GM06990 (cell line): ENCODE measurements at regions not wholly inside any gene's neighbourhood (a gene's known extent, or its start where the extent isn't known, plus 50 kb on each side); places are given as distances from the start of the nearest gene placed in this dataset.

Experiments used
- DNase-seq: peaks from one replicate; pipeline ENCODE4 v3.0.0-alpha.2; 2011; ENCODE audit not compliant: insufficient read length; ENCODE audit errors: extremely low read depth
- H3K27me3 ChIP-seq: replicated peaks from 2 replicates; pipeline ENCODE4 v1.6.0; 2011; ENCODE audit warnings: low read length; ENCODE audit not compliant: control insufficient read depth, insufficient read depth
- H3K36me3 ChIP-seq: 2 replicates; pipeline ENCODE4 v1.5.1; 2011; ENCODE audit warnings: low read length; ENCODE audit not compliant: control insufficient read depth, insufficient read depth
- H3K4me3 ChIP-seq: replicated peaks from 2 replicates; pipeline ENCODE4 v1.5.1; 2011; ENCODE audit warnings: low read depth, mild to moderate bottlenecking, control low read depth, low read length
- TF ChIP-seq, protein P1 (sequence below): IDR thresholded peaks from 2 replicates; pipeline ENCODE4 v1.5.1; 2011; ENCODE audit warnings: low read length, control low read depth, mild to moderate bottlenecking, inconsistent platforms; ENCODE audit not compliant: insufficient read depth, poor library complexity, severe bottlenecking

DNA sequence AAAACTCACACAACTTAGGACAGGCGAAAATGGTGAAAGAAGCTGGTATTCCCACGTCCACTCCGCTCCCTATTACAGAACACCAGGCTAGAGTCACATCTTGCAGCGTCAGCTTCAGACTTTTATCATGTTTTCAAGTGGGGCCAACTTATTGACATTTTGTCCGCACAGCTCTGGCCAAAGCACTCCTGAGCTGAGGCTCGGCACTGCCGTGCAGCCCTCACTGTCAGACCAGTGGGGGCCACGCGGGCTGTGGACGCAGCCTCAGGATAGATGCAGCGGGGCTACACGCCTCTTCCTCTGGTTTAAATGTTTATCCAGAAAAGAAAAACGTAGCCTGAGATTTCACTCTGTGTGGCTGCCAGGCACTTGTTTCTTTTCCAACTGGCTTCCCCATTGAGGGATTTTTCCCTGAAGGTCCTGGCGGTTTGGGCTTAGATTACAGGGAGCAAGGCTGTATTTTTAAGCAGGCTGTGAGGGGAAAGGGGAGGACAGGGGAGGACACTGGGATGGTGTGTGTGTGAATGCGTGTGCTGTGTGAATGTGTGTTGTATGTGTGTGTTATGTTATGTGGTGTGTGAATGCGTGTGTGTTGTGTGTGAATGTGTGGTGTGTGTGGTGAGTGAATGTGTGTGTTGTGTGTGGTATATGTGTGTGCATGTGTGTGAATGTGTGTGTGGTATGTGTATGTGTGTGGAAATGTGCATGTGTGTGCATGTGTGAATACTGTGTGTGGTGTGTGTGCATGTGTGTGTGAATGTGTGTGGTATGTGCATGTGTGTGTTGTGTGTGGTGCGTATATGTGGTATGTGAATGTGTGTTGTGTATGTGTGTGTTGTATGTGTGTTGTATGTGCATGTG lies 267.6 kb downstream of the DCDC2C start:
- TF ChIP-seq, protein P1, sequence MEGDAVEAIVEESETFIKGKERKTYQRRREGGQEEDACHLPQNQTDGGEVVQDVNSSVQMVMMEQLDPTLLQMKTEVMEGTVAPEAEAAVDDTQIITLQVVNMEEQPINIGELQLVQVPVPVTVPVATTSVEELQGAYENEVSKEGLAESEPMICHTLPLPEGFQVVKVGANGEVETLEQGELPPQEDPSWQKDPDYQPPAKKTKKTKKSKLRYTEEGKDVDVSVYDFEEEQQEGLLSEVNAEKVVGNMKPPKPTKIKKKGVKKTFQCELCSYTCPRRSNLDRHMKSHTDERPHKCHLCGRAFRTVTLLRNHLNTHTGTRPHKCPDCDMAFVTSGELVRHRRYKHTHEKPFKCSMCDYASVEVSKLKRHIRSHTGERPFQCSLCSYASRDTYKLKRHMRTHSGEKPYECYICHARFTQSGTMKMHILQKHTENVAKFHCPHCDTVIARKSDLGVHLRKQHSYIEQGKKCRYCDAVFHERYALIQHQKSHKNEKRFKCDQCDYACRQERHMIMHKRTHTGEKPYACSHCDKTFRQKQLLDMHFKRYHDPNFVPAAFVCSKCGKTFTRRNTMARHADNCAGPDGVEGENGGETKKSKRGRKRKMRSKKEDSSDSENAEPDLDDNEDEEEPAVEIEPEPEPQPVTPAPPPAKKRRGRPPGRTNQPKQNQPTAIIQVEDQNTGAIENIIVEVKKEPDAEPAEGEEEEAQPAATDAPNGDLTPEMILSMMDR: no peak
- no peaks in the 10 kb centered on the region for H3K27me3 ChIP-seq
- no peak overlapping the region for H3K4me3 ChIP-seq
- no peak for DNase-seq
- no peaks in the 10 kb centered on the region for H3K36me3 ChIP-seq

DNA sequence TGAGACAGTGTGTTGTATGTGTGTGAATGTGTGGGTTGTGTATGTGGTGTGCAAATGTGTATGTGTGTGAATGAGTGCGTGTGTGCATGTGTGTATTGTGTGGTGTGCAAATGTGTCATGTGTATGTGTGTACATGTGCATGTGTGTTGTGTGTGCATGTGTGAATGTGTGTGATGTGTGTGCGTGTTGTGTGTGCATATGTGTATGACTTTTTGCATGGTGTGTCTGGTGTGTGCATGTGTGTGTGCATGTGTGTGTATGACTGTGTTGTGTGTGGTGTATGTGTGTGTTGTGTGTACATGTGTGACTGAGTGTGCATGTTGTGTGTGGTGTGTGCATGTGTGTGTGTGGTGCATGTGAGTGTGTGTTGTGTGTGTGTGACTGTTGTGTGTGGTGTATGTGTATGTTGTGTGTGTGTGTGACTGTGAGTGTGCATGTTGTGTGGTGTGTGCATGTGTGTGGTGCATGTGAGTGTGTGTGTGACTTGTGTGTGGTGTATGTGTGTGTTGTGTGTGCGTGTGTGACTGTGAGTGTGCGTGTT lies 268.3 kb downstream of the DCDC2C start:
- Histone ChIP-seq H3K27me3 (no peaks in the 10 kb centered on the region), H3K36me3 (no peaks in the 10 kb centered on the region), H3K4me3 (no peak overlapping the region)
- no peak for DNase-seq
- TF ChIP-seq, protein P1: no peak

DNA sequence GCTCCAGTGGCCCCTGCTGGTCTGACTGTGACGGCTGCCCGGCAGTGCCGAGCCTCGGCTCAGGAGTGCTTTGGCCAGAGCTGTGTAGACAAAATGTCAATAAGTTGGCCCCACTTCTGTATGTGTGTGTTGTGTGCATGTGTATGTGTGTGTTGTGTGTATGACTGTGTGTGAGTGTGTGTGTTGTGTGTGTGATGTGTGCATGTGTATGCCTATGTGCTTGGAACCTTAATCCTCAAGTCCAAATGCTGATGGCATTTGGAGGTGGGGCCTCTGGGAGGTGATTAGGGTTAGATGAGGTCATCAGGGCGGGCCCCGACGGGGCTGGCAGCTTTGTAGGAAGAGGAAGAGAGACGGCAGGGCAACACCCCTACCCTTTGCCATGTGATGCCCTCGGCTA lies 269.0 kb downstream of the DCDC2C start:
- DNase-seq: no peak
- no peak overlapping the region for H3K4me3 ChIP-seq
- TF ChIP-seq, protein P1: no peak
- no peaks in the 10 kb centered on the region for H3K36me3 ChIP-seq
- H3K27me3 ChIP-seq: no peaks in the 10 kb centered on the region

DNA sequence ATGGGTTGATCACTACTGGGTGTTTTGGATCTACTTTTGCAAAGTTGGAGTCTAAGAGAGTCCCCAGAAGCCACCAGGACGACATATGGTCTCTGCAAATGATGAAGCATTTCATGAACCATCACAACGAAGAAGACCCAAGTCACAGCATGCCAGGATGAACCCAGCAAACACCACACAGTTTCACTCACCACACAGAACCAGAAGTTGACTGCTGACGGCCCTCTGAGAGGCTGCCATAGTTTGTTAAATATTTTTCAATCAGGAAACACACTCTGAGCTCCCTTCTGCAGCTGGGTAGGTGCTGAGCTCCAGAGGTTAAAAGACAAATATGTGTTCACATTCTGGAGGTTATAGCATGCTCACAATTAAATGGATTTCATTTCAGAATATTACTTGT lies 271.4 kb downstream of the DCDC2C start:
- Histone ChIP-seq H3K4me3 (no peak overlapping the region), H3K36me3 (no peaks in the 10 kb centered on the region), H3K27me3 (no peaks in the 10 kb centered on the region)
- no peak for DNase-seq
- TF ChIP-seq, protein P1: no peak

DNA sequence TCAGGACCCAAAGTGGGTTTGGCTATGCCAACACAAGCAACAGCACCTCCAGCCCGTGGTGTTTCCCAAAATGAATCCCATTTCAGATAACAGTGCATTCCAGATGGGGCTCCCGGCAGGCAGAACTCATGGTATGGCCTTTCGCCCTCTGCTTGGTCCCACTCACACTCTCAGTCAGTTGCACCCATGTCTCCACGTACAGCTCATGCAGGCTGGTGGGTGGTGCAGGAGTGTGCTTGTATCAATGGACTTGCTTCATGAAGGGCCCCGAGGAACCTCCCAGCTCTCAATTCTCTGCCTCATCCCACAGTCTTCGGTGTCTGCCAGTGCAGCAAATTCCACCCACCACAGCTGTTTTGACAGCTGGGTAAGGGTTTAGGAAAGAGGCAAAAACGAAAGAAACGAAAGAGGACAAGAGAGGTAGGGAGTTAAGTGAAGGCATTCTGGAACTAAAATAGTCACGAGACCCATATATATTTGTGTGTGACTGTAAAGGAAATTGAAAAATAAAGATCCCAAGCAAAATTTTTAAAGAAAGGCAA lies 278.1 kb downstream of the DCDC2C start:
- H3K36me3 ChIP-seq: no peaks in the 10 kb centered on the region
- H3K4me3 ChIP-seq: no peak overlapping the region
- no peak for DNase-seq
- TF ChIP-seq, protein P1: no peak
- no peaks in the 10 kb centered on the region for H3K27me3 ChIP-seq
